NT2/D1 (cell line): ENCODE measurements at regions not wholly inside any gene's neighbourhood (a gene's known extent, or its start where the extent isn't known, plus 50 kb on each side); places are given as distances from the start of the nearest gene placed in this dataset.

Experiments used
- YY1 ChIP-seq: IDR thresholded peaks from 2 replicates; pipeline ENCODE4 v1.6.1; 2011; ENCODE audit not compliant: insufficient read length, insufficient read depth
- ZNF274 ChIP-seq: IDR thresholded peaks from 2 replicates; pipeline ENCODE4 v1.6.1; 2011; ENCODE audit warnings: mild to moderate bottlenecking, low read depth, low read length

GRCh38 chr4:136810626-136811025, 721.7 kb downstream of the PCDH18 start:
- TF ChIP-seq ZNF274: no peak
- TF ChIP-seq YY1: no peak
